ENCODE measurements at regions not wholly inside any gene's neighbourhood (a gene's known extent, or its start where the extent isn't known, plus 50 kb on each side); places are given as distances from the start of the nearest gene placed in this dataset.

DNA sequence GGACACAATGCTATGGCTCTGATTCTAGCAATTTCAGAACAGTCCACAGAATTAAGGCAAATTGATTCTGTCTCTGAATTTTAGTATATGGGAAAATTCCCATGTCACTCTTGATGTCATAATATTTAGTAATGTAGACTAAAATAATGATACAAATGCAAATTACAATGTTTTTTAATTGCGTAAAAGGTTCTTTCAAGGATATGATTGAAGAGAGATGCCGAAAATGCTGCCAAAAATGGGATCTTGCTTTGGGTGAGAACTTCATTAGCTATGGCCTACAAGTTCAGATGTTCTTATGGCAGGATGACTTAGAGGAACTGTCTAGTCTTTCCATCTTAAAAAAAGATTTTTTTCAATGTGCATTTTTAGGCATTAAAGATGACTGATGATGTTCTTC is 170.6 kb downstream of the TMA16 start:
- CTCF ChIA-PET: no interaction called here

GRCh38 chr4:163665521-163666331 is 171.2 kb downstream of the TMA16 start:
- ATAC-seq: no peak
- no peak for TF ChIP-seq ZBTB43 (CRISPR knock-in tag; IDR thresholded peaks at IDR 0.05)
- no peak for TF ChIP-seq ZNF281 (CRISPR knock-in tag; IDR thresholded peaks at IDR 0.05)
- no peak for TF ChIP-seq JAZF1 (CRISPR knock-in tag; IDR thresholded peaks at IDR 0.05)
- TF ChIP-seq ZNF138 (CRISPR knock-in tag; conservative IDR thresholded peaks at IDR 0.05): no peak
- TF ChIP-seq SOX15 (CRISPR knock-in tag; IDR thresholded peaks at IDR 0.05): no peak
- TF ChIP-seq NFE2L1 (CRISPR knock-in tag; IDR thresholded peaks at IDR 0.05): no peak
- TF ChIP-seq JUN (CRISPR knock-in tag; IDR thresholded peaks at IDR 0.05): no peak
- TF ChIP-seq, protein P1, sequence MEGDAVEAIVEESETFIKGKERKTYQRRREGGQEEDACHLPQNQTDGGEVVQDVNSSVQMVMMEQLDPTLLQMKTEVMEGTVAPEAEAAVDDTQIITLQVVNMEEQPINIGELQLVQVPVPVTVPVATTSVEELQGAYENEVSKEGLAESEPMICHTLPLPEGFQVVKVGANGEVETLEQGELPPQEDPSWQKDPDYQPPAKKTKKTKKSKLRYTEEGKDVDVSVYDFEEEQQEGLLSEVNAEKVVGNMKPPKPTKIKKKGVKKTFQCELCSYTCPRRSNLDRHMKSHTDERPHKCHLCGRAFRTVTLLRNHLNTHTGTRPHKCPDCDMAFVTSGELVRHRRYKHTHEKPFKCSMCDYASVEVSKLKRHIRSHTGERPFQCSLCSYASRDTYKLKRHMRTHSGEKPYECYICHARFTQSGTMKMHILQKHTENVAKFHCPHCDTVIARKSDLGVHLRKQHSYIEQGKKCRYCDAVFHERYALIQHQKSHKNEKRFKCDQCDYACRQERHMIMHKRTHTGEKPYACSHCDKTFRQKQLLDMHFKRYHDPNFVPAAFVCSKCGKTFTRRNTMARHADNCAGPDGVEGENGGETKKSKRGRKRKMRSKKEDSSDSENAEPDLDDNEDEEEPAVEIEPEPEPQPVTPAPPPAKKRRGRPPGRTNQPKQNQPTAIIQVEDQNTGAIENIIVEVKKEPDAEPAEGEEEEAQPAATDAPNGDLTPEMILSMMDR (IDR thresholded peaks at IDR 0.05): no peak
- TF ChIP-seq, protein P2, sequence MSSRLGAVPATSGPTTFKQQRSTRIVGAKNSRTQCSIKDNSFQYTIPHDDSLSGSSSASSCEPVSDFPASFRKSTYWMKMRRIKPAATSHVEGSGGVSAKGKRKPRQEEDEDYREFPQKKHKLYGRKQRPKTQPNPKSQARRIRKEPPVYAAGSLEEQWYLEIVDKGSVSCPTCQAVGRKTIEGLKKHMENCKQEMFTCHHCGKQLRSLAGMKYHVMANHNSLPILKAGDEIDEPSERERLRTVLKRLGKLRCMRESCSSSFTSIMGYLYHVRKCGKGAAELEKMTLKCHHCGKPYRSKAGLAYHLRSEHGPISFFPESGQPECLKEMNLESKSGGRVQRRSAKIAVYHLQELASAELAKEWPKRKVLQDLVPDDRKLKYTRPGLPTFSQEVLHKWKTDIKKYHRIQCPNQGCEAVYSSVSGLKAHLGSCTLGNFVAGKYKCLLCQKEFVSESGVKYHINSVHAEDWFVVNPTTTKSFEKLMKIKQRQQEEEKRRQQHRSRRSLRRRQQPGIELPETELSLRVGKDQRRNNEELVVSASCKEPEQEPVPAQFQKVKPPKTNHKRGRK (CRISPR knock-in tag; IDR thresholded peaks at IDR 0.05; ENCODE audit: borderline replicate concordance): no peak
- no peak for TF ChIP-seq SMAD4 (CRISPR knock-in tag; IDR thresholded peaks at IDR 0.05)
- TF ChIP-seq, protein P3, sequence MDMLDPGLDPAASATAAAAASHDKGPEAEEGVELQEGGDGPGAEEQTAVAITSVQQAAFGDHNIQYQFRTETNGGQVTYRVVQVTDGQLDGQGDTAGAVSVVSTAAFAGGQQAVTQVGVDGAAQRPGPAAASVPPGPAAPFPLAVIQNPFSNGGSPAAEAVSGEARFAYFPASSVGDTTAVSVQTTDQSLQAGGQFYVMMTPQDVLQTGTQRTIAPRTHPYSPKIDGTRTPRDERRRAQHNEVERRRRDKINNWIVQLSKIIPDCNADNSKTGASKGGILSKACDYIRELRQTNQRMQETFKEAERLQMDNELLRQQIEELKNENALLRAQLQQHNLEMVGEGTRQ (CRISPR knock-in tag; IDR thresholded peaks at IDR 0.05): no peak
- TF ChIP-seq FOXP1 (CRISPR knock-in tag; IDR thresholded peaks at IDR 0.05; ENCODE audit: borderline replicate concordance): no peak
- no peak for TF ChIP-seq NR2C2 (CRISPR knock-in tag; IDR thresholded peaks at IDR 0.05)
- DNase-seq (ENCODE audit: low spot score): no peak
- no peak overlapping the region for H3K27ac Mint-ChIP-seq
- CTCF ChIA-PET: interaction anchor here (1.1 to 1.6 kb wide), 2 partner anchors 15 to 116 kb away, joined by 3 to 4 read pairs; no protein-coding TSS in a partner anchor
- POLR2A ChIA-PET: no interaction called here
- H3K27me3 Mint-ChIP-seq (ENCODE audit: low read depth): no peaks in the 10 kb centered on the region
- H3K4me1 Mint-ChIP-seq: no peaks in the 10 kb centered on the region
- no peaks in the 10 kb centered on the region for H3K9me3 Mint-ChIP-seq
- H3K4me3 Mint-ChIP-seq: no peak overlapping the region
- no peaks in the 10 kb centered on the region for H3K36me3 Mint-ChIP-seq

More for the DNA sequence above, 170.6 kb downstream of the TMA16 start:
- H3K9me3 Mint-ChIP-seq: peaks cover under 1% of the 10 kb centered on the region
- TF ChIP-seq FOXJ3 (CRISPR knock-in tag; IDR thresholded peaks at IDR 0.05; ENCODE audit: borderline replicate concordance) (no peak), IRF1 (CRISPR knock-in tag; IDR thresholded peaks at IDR 0.05) (no peak)
- DNase-seq (ENCODE audit: low spot score): no peak
- no peak for ATAC-seq
- no peaks in the 10 kb centered on the region for H3K36me3 Mint-ChIP-seq
- H3K27me3 Mint-ChIP-seq (ENCODE audit: low read depth): no peaks in the 10 kb centered on the region
- POLR2A ChIA-PET: no interaction called here
- no peaks in the 10 kb centered on the region for H3K4me1 Mint-ChIP-seq
- H3K27ac Mint-ChIP-seq: no peak overlapping the region
- no peak overlapping the region for H3K4me3 Mint-ChIP-seq

Data from WTC11 (cell line).